ENCODE measurements at regions not wholly inside any gene's neighbourhood (a gene's known extent, or its start where the extent isn't known, plus 50 kb on each side); places are given as distances from the start of the nearest gene placed in this dataset.

- TF ChIP-seq POLR2A (IDR thresholded peaks at IDR 0.05): no peak
- TF ChIP-seq CTCF (IDR thresholded peaks at IDR 0.05): no peak
These were observed 74.1 kb upstream of the SYK start for GRCh38 chr9:90727488-90727887.
